Astrocyte of the cerebellum (primary cell): ENCODE measurements at regions not wholly inside any gene's neighbourhood (a gene's known extent, or its start where the extent isn't known, plus 50 kb on each side); places are given as distances from the start of the nearest gene placed in this dataset.

Source experiments
- DNase-seq: peaks from one replicate; pipeline ENCODE4 v3.0.0-alpha.2; 2011; ENCODE audit warnings: low read depth
- H3K4me3 ChIP-seq: 2 replicates; pipeline ENCODE4 v1.5.1; 2011; ENCODE audit warnings: mild to moderate bottlenecking, low read depth, low read length, moderate library complexity
- CTCF ChIP-seq: IDR thresholded peaks from 2 replicates; pipeline ENCODE4 v1.5.1; 2012; ENCODE audit warnings: low read length, low read depth, moderate library complexity, mild to moderate bottlenecking; ENCODE audit errors: missing control alignments
- in situ Hi-C: cut with HindIII; loops from 2 replicates; pipeline ENCODE4 v1.10.0; 2017; ENCODE audit warnings: low sequenced_read_pairs

DNA sequence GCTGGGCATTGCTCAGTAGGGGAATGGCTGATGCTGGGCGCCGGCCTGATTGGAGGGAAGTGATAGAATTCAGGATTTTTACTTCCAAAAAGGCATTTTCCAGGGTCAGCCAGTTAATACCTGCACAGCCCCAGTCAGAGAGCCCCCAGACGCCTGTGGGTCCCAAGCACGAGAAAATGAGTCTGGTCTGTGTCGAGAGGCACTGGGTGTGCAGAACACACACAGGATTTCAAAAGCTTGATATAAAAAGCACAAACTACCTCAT, 164.6 kb upstream of the TNRC6C start:
- in situ Hi-C loops, result no loop called here
- no peak overlapping the region for H3K4me3 ChIP-seq
- no peak for TF ChIP-seq CTCF
- DNase-seq, result no peak

DNA sequence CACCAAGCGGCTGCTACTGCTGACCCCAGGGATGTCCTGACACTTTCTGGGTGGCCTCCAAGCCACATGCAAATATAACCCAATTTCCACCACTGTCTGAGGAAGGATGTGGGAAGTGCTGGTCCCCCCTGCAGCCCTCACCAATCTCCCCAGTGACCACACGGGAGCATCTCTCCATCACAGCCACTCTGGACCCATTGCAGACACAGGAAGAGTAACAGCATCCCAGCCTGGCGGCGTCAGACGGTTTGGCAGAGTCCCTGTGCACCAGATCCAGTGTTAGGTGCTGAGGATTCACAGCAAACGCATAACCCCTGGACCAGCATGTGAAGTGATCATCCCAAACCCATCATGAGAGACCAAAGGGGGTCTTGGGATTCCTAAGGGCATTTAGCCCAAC, 163.7 kb upstream of the TNRC6C start:
- no peak for DNase-seq
- in situ Hi-C loops, result no loop called here
- H3K4me3 ChIP-seq, result no peak overlapping the region
- TF ChIP-seq CTCF, result no peak

GRCh38 chr17:77795685-77796084, 162.8 kb upstream of the TNRC6C start:
- DNase-seq, result no peak
- in situ Hi-C loops, result no loop called here
- H3K4me3 ChIP-seq, result no peak overlapping the region
- no peak for TF ChIP-seq CTCF

DNA sequence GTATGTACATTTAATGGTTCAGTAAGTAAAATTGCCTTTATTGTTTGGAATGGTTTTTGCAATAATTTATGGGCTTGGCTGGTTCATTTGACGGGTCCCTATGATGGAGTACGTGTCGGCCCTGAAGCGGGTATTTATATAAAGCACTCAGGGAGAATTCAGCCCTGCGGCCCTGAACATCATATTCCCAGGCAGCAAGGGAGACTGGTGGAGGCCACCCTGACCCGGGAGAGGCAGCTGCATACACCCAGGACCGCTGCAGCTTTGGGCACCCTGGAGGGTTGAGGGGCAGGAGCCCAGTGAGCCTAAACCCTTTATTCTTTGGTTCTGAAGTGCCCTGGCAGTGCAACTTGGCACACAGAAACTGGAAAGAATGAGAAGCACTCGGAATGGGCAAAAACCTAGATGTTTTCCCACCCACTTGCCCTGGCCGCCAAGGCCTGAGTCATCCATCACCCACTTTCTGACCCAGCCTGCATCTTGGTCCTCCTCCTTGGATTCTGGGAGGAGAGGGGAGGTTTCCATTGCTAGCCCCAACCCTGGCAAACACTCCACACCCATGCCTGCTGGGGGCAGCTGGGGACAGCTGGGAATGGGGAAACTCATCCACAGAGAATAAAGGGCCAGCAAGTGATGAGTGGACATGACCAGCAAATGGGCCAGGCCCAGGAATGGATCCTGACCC, 162.2 kb upstream of the TNRC6C start:
- TF ChIP-seq CTCF, result no peak
- in situ Hi-C loops, result no loop called here
- H3K4me3 ChIP-seq, result no peak overlapping the region
- no peak for DNase-seq

GRCh38 chr17:77798031-77798430, 160.5 kb upstream of the TNRC6C start:
- DNase-seq, result no peak
- H3K4me3 ChIP-seq, result no peak overlapping the region
- TF ChIP-seq CTCF, result no peak
- in situ Hi-C loops, result no loop called here

DNA sequence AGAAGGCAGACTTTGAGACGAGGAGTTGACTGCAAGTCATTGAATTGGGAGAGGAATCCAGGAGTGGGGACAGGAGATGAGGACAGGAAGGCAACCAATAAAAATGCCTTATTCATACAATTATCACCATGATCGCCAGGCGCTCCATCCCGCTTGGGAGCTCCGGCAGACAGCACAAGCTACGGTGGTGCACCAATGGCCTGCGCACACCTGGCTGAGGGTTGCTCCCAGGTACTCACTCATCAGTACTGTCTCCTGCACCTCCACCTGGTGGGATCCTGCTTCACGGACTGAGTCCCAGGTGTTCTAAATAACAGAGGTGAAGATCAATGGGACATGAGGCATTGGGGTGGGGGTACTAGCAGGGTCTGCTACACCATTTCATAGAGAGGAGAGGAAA, 160.0 kb upstream of the TNRC6C start:
- TF ChIP-seq CTCF, result no peak
- no peak for DNase-seq
- H3K4me3 ChIP-seq, result no peak overlapping the region
- in situ Hi-C loops, result no loop called here

GRCh38 chr17:77800816-77801215, 157.7 kb upstream of the TNRC6C start:
- TF ChIP-seq CTCF, result no peak
- no peak for DNase-seq
- no peak overlapping the region for H3K4me3 ChIP-seq
- in situ Hi-C loops, result no loop called here
